A549 (cell line): ENCODE measurements at regions not wholly inside any gene's neighbourhood (a gene's known extent, or its start where the extent isn't known, plus 50 kb on each side); places are given as distances from the start of the nearest gene placed in this dataset.

Experiments
- ATAC-seq, 2 experiments: fragments of 200-7000 bp in 1 of 2; fragments of >200 bp in 1 of 2; cut with Nextera tagmentation in 1 of 2; cut with Tn5 transposase in 1 of 2; 3 replicates each; pipeline versions ENCODE4 v1.8.0 to v1.9.1; 2018 to 2020; ENCODE audit warnings: mild to moderate bottlenecking in 1 of 2, moderate library complexity in 1 of 2
- CTCF ChIA-PET: fragments of 300-600 bp; sonication (Branson Sonifier 250); formaldehyde crosslinking; extraction: SDS; loops from one replicate; lab custom pipeline; 2021; ENCODE audit warnings: antibody characterized with exemption, inconsistent platforms; lab: Yijun Ruan, JAX
- POLR2A ChIA-PET: fragments of 350-600 bp; formaldehyde crosslinking; extraction: SDS; loops from one replicate; lab custom pipeline; 2021; ENCODE audit warnings: antibody characterized with exemption, inconsistent platforms; lab: Yijun Ruan, JAX
- DNase-seq, 2 experiments: peaks; one replicate each; pipeline versions ENCODE4 v3.0.0 to v3.0.0-alpha.2; 2011 to 2016; ENCODE audit warnings: low read depth in 1 of 2, low spot score in 1 of 2
- FAIRE-seq: peaks from 2 replicates; lab custom pipeline; 2011; peaks lifted over from hg19 to GRCh38; lab: Jason Lieb, UNC
- H3K27ac ChIP-seq, 2 experiments: fragments of >200 bp; sonication (Bioruptor Twin); formaldehyde crosslinking; 3 replicates each; pipeline ENCODE4 v1.5.1; 2016 to 2017
- H3K4me1 ChIP-seq: fragments of >200 bp; sonication (Bioruptor Twin); formaldehyde crosslinking; 3 replicates; pipeline ENCODE4 v1.6.1; 2016
- H3K4me2 ChIP-seq: fragments of >200 bp; sonication (Bioruptor Twin); formaldehyde crosslinking; 3 replicates; pipeline ENCODE4 v1.6.1; 2016
- H3K4me3 ChIP-seq: fragments of >200 bp; sonication (Bioruptor Twin); formaldehyde crosslinking; 3 replicates; pipeline ENCODE4 v1.5.1; 2016
- H3K9me3 ChIP-seq: fragments of >200 bp; sonication (Bioruptor Twin); formaldehyde crosslinking; 3 replicates; pipeline ENCODE4 v1.6.1; 2016
- CEBPB ChIP-seq, 2 experiments: fragments of >200 bp in 1 of 2; sonication (Bioruptor Twin) in 1 of 2; formaldehyde crosslinking in 1 of 2; IDR thresholded peaks; 2 replicates each; pipeline ENCODE4 v1.6.1; 2012 to 2016
- CHD4 ChIP-seq: fragments of 200-600 bp; sonication (generic); IDR thresholded peaks from 2 replicates; pipeline ENCODE4 v1.6.1; 2016; ENCODE audit warnings: antibody characterized with exemption, mild to moderate bottlenecking, borderline replicate concordance
- CTCF ChIP-seq: fragments of >200 bp; sonication (Bioruptor Twin); formaldehyde crosslinking; IDR thresholded peaks from 3 replicates; pipeline ENCODE4 v1.5.1; 2016
- E2F6 ChIP-seq: IDR thresholded peaks from 2 replicates; pipeline ENCODE4 v1.6.1; 2012; ENCODE audit warnings: low read depth, borderline replicate concordance
- ESRRA ChIP-seq: fragments of 150-350 bp; IDR thresholded peaks from 2 replicates; pipeline ENCODE4 v1.6.1; 2014; ENCODE audit warnings: mild to moderate bottlenecking, low read length, borderline replicate concordance
- FOSB ChIP-seq: fragments of 250-450 bp; sonication (Bioruptor Pico); IDR thresholded peaks from 2 replicates; pipeline ENCODE4 v1.5.0; 2020; ENCODE audit warnings: mild to moderate bottlenecking, moderate library complexity
- FOXS1 ChIP-seq: fragments of 250-450 bp; sonication (Bioruptor Pico); IDR thresholded peaks from 2 replicates; pipeline ENCODE4 v1.5.0; 2020; ENCODE audit warnings: mild to moderate bottlenecking, moderate library complexity
- GATA3 ChIP-seq: IDR thresholded peaks from 2 replicates; pipeline ENCODE4 v1.6.1; 2012; ENCODE audit warnings: borderline replicate concordance
- HEYL ChIP-seq: fragments of 250-450 bp; sonication (Bioruptor Pico); IDR thresholded peaks from 2 replicates; pipeline ENCODE4 v1.8.0; 2021; ENCODE audit warnings: mild to moderate bottlenecking, moderate library complexity
- HOXB13 ChIP-seq: fragments of 250-450 bp; sonication (Bioruptor Pico); IDR thresholded peaks from 2 replicates; pipeline ENCODE4 v1.5.0; 2020; ENCODE audit warnings: low read depth, mild to moderate bottlenecking, moderate library complexity
- KDM5A ChIP-seq: fragments of 200-600 bp; sonication (generic); IDR thresholded peaks from 2 replicates; pipeline ENCODE4 v1.6.1; 2016; ENCODE audit warnings: antibody characterized with exemption, mild to moderate bottlenecking
- MAFK ChIP-seq: fragments of 450-650 bp; IDR thresholded peaks from 2 replicates; pipeline ENCODE4 v1.6.1; 2014; ENCODE audit not compliant: partially characterized antibody
- MYC ChIP-seq: IDR thresholded peaks from 2 replicates; pipeline ENCODE4 v1.6.1; 2012; ENCODE audit warnings: mild to moderate bottlenecking, inconsistent platforms, low read length, improper control_type of control experiment, borderline replicate concordance
- NPAS2 ChIP-seq: fragments of 250-450 bp; sonication (Bioruptor Pico); IDR thresholded peaks from 2 replicates; pipeline ENCODE4 v1.8.0; 2022; ENCODE audit warnings: mild to moderate bottlenecking, moderate library complexity, borderline replicate concordance
- NR3C1 ChIP-seq: fragments of >200 bp; sonication (Bioruptor Twin); formaldehyde crosslinking; IDR thresholded peaks from 3 replicates; pipeline ENCODE4 v1.6.1; 2017
- PHF8 ChIP-seq: fragments of 200-600 bp; sonication (generic); IDR thresholded peaks from 2 replicates; pipeline ENCODE4 v1.6.1; 2016; ENCODE audit warnings: low read depth, mild to moderate bottlenecking, antibody characterized with exemption, moderate library complexity, borderline replicate concordance
- RARB ChIP-seq: fragments of 250-450 bp; sonication (Bioruptor Pico); IDR thresholded peaks from 2 replicates; pipeline ENCODE4 v1.8.0; 2021; ENCODE audit warnings: mild to moderate bottlenecking, moderate library complexity
- SREBF2 ChIP-seq: fragments of 450-650 bp; IDR thresholded peaks from 2 replicates; pipeline ENCODE4 v1.6.1; 2014; ENCODE audit warnings: mild to moderate bottlenecking, moderate library complexity
- TP53 ChIP-seq: fragments of 250-450 bp; sonication (Bioruptor Pico); IDR thresholded peaks from 2 replicates; pipeline ENCODE4 v1.5.0; 2021; ENCODE audit warnings: mild to moderate bottlenecking, moderate library complexity
- USF2 ChIP-seq: fragments of 450-650 bp; IDR thresholded peaks from 2 replicates; pipeline ENCODE4 v1.6.1; 2014; ENCODE audit warnings: antibody characterized with exemption
- ZFP36 ChIP-seq: fragments of 450-650 bp; IDR thresholded peaks from 2 replicates; pipeline ENCODE4 v1.6.1; 2014; ENCODE audit warnings: borderline replicate concordance; ENCODE audit not compliant: partially characterized antibody
- ZNF302 ChIP-seq: fragments of 250-450 bp; sonication (Bioruptor Pico); IDR thresholded peaks from 2 replicates; pipeline ENCODE4 v1.9.0; 2021; ENCODE audit warnings: inconsistent platforms, mild to moderate bottlenecking, moderate library complexity
- WGBS: methylation state at CpG from one replicate; pipeline ENCODE4 v1.1.6; 2017; ENCODE audit errors: missing lambda C conversion rate; 5-methylcytosine and 5-hydroxymethylcytosine counted together
- TF ChIP-seq, protein P1 (sequence below): IDR thresholded peaks from 2 replicates; pipeline ENCODE4 v1.6.1; 2012
- TF ChIP-seq, protein P2 (sequence below): fragments of >200 bp; sonication (Bioruptor Twin); formaldehyde crosslinking; IDR thresholded peaks from 3 replicates; pipeline ENCODE4 v1.6.1; 2016
- TF ChIP-seq, protein P3 (sequence below): fragments of 200-600 bp; sonication (generic); IDR thresholded peaks from 2 replicates; pipeline ENCODE4 v1.6.1; 2016; ENCODE audit warnings: antibody characterized with exemption, mild to moderate bottlenecking, moderate library complexity

DNA sequence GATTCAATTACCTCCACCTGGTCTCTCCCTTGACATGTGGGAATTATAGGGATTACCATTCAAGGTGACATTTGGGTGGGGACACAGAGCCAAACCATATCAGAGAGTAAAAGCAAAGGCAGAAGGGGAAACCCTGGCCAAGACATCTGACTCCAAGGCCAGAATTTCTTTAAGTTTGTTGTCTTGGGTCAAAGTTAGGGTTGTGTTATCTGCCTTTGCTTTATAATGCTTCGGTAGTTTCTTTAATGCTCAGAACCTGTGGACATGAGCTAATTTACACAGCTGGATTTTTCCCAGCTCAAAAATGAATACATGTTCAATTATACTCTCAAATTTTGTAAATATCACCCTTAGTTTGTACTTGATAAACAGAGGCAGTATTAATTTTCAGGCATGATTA is 1074.4 kb downstream of the ADGRL2 start:
- no peak for ATAC-seq
- TF ChIP-seq CHD4, result no peak
- TF ChIP-seq HOXB13 (CRISPR knock-in tag), result no peak
- no peak for TF ChIP-seq ZFP36
- TF ChIP-seq NPAS2 (CRISPR knock-in tag), result no peak
- TF ChIP-seq KDM5A, result no peak
- no peak for TF ChIP-seq E2F6
- no peak for TF ChIP-seq HEYL
- TF ChIP-seq USF2, result no peak
- TF ChIP-seq, protein P1, sequence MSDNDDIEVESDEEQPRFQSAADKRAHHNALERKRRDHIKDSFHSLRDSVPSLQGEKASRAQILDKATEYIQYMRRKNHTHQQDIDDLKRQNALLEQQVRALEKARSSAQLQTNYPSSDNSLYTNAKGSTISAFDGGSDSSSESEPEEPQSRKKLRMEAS, result no peak
- TF ChIP-seq NR3C1, result no peak
- TF ChIP-seq CEBPB (IDR thresholded peaks at IDR 0.05), result no peak
- TF ChIP-seq, all 56 proteins: peak for 0
- ChIA-PET CTCF (no interaction called here), POLR2A (no interaction called here)
- DNase-seq (no peak), FAIRE-seq (no peak)
- Histone ChIP-seq H3K4me1 (no peaks in the 10 kb centered on the region), H3K4me3 (no peak overlapping the region), H3K4me2 (no peak overlapping the region), H3K9me3 (no peaks in the 10 kb centered on the region), H3K27ac (no peak overlapping the region)
- WGBS, result 21% methylated on average over 1 of the region's 1 CpG

DNA sequence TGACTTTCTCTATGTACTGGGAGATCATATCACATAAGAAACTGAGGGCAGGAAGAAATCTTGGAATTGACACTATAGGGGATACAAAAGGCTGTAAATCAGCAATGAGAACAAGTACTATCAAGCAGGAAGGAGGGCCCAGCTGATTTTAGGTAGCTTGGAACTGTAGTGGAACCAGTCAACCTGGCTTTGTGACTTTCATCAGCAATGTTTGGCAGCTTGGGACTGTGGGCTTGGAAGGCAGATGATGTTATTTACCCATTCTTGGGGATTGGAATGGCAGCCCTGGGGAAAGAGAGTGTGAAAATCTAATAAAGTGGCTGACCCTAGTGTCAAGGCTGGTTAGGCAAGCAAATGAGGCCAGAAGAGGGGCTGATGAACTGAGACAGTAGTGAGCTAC is 1073.3 kb downstream of the ADGRL2 start:
- Histone ChIP-seq H3K4me2 (no peak overlapping the region), H3K27ac (no peak overlapping the region), H3K4me3 (no peak overlapping the region), H3K9me3 (no peaks in the 10 kb centered on the region), H3K4me1 (no peaks in the 10 kb centered on the region)
- CTCF ChIA-PET, result no interaction called here
- FAIRE-seq (no peak), DNase-seq (no peak), ATAC-seq (no peak)
- POLR2A ChIA-PET, result no interaction called here
- TF ChIP-seq, protein P2, sequence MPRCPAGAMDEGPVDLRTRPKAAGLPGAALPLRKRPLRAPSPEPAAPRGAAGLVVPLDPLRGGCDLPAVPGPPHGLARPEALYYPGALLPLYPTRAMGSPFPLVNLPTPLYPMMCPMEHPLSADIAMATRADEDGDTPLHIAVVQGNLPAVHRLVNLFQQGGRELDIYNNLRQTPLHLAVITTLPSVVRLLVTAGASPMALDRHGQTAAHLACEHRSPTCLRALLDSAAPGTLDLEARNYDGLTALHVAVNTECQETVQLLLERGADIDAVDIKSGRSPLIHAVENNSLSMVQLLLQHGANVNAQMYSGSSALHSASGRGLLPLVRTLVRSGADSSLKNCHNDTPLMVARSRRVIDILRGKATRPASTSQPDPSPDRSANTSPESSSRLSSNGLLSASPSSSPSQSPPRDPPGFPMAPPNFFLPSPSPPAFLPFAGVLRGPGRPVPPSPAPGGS, result no peak

- no peak for FAIRE-seq
- ChIA-PET CTCF (no interaction called here), POLR2A (no interaction called here)
- ATAC-seq, result no peak
- Histone ChIP-seq H3K4me2 (no peak overlapping the region), H3K4me3 (no peak overlapping the region), H3K4me1 (no peaks in the 10 kb centered on the region), H3K9me3 (no peaks in the 10 kb centered on the region), H3K27ac (no peak overlapping the region)
- no peak for TF ChIP-seq ZNF302 (CRISPR knock-in tag)
- peak; percentile 6 for TF ChIP-seq MAFK
- no peak for DNase-seq
- 24% methylated on average over 2 of the region's 2 CpGs for WGBS
Observed at GRCh38 chr1:82870332-82870731, 1069.6 kb downstream of the ADGRL2 start.

DNA sequence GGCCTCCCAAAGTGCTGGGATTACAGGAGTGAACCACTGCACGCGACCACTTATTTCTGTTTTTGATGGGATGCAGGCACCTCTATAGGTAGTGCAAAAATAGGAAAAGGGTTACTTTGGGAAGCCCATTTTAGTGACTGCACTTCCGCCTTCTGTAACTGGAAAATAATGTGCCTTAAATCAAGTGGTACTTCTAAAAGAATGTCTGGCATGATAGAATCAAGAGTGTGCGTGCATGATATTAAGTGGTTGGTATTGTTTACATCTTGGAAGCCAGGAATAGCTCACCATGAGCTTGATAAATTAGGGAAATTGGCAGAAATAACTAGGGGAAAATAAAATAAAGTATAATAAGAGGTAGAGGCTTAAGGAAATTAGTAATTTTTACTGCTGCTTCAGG is 1067.0 kb downstream of the ADGRL2 start:
- Histone ChIP-seq H3K4me2 (no peak overlapping the region), H3K4me3 (no peak overlapping the region), H3K27ac (no peak overlapping the region), H3K9me3 (no peaks in the 10 kb centered on the region), H3K4me1 (no peaks in the 10 kb centered on the region)
- ChIA-PET POLR2A (no interaction called here), CTCF (no interaction called here)
- ATAC-seq, result no peak
- no peak for DNase-seq
- FAIRE-seq, result no peak
- WGBS, result 36% methylated on average over 4 of the region's 4 CpGs
- TF ChIP-seq FOSB, result no peak
- TF ChIP-seq TP53, result no peak
- TF ChIP-seq SREBF2, result no peak
- no peak for TF ChIP-seq MYC
- no peak for TF ChIP-seq PHF8
- TF ChIP-seq RARB, result no peak
- no peak for TF ChIP-seq GATA3
- TF ChIP-seq, protein P3, sequence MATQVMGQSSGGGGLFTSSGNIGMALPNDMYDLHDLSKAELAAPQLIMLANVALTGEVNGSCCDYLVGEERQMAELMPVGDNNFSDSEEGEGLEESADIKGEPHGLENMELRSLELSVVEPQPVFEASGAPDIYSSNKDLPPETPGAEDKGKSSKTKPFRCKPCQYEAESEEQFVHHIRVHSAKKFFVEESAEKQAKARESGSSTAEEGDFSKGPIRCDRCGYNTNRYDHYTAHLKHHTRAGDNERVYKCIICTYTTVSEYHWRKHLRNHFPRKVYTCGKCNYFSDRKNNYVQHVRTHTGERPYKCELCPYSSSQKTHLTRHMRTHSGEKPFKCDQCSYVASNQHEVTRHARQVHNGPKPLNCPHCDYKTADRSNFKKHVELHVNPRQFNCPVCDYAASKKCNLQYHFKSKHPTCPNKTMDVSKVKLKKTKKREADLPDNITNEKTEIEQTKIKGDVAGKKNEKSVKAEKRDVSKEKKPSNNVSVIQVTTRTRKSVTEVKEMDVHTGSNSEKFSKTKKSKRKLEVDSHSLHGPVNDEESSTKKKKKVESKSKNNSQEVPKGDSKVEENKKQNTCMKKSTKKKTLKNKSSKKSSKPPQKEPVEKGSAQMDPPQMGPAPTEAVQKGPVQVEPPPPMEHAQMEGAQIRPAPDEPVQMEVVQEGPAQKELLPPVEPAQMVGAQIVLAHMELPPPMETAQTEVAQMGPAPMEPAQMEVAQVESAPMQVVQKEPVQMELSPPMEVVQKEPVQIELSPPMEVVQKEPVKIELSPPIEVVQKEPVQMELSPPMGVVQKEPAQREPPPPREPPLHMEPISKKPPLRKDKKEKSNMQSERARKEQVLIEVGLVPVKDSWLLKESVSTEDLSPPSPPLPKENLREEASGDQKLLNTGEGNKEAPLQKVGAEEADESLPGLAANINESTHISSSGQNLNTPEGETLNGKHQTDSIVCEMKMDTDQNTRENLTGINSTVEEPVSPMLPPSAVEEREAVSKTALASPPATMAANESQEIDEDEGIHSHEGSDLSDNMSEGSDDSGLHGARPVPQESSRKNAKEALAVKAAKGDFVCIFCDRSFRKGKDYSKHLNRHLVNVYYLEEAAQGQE, result no peak
- no peak for TF ChIP-seq FOXS1 (CRISPR knock-in tag)
- no peak for TF ChIP-seq ESRRA
- TF ChIP-seq CTCF, result no peak
- TF ChIP-seq ZFP36, result no peak
- TF ChIP-seq CEBPB (IDR thresholded peaks at IDR 0.05), result no peak
